Tibial artery (tissue), 4 donors: ENCODE measurements at regions not wholly inside any gene's neighbourhood (a gene's known extent, or its start where the extent isn't known, plus 50 kb on each side); places are given as distances from the start of the nearest gene placed in this dataset.

Experiments used
- DNase-seq, 2 donors: peaks; one replicate each; pipeline ENCODE4 v3.0.0-alpha.2; 2019
- H3K27ac ChIP-seq, 2 donors: fragments of 200-600 bp; sonication (generic) in 1 of 2; 1 replicate in 1 of 2; 2 replicates in 1 of 2; pipeline ENCODE4 v1.5.1; 2018 to 2019; ENCODE audit warnings: mild to moderate bottlenecking in 1 of 2
- H3K27me3 ChIP-seq, 2 donors: fragments of 200-600 bp; sonication (generic) in 1 of 2; one replicate each; pipeline versions ENCODE4 v1.5.1 to v1.6.0; 2016 to 2019
- H3K36me3 ChIP-seq, 3 donors: fragments of 200-600 bp; sonication (generic) in 2 of 3; one replicate each; pipeline ENCODE4 v1.5.1; 2016 to 2019; ENCODE audit warnings: mild to moderate bottlenecking in 2 of 3
- H3K4me1 ChIP-seq, 4 donors: fragments of 200-600 bp; sonication (generic) in 2 of 4; 1 replicate in 3 of 4; 2 replicates in 1 of 4; pipeline ENCODE4 v1.5.1; 2016 to 2019
- H3K4me3 ChIP-seq, 2 donors: fragments of 200-600 bp; sonication (generic) in 1 of 2; 1 replicate in 1 of 2; 2 replicates in 1 of 2; pipeline ENCODE4 v1.5.1; 2018 to 2019; ENCODE audit warnings: mild to moderate bottlenecking in 2 of 2
- H3K9me3 ChIP-seq, 3 donors: fragments of 200-600 bp; sonication (generic) in 1 of 3; one replicate each; pipeline ENCODE4 v1.5.1; 2016 to 2019
- CTCF ChIP-seq, 2 experiments: fragments of 200-600 bp in 1 of 2; fragments of 450-650 bp in 1 of 2; IDR thresholded peaks; one replicate each; pipeline ENCODE4 v1.5.1; 2017 to 2019; ENCODE audit warnings: antibody characterized with exemption in 2 of 2, mild to moderate bottlenecking in 1 of 2, moderate library complexity in 1 of 2
- intact Hi-C: fragments of 100-400 bp; cut with DNase I; formaldehyde crosslinking; loops from one replicate; pipeline ENCODE4 v1.15.0; 2023; ENCODE audit warnings: low total_unique reads

GRCh38 chr18:41457765-41458326 is 497.2 kb upstream of the PIK3C3 start:
- H3K36me3 ChIP-seq, result no peaks in the 10 kb centered on the region
- DNase-seq, result no peak
- peaks cover 0 to 1% (median 0%) of the 10 kb centered on the region in 4 donors for H3K4me1 ChIP-seq
- H3K27ac ChIP-seq, result no peak overlapping the region
- peaks cover 0 to 3% (median 0%) of the 10 kb centered on the region in 3 donors for H3K9me3 ChIP-seq
- no peak for TF ChIP-seq CTCF (IDR thresholded peaks at IDR 0.05)
- no peaks in the 10 kb centered on the region for H3K27me3 ChIP-seq
- intact Hi-C loops, result no loop called here
- no peak overlapping the region for H3K4me3 ChIP-seq

DNA sequence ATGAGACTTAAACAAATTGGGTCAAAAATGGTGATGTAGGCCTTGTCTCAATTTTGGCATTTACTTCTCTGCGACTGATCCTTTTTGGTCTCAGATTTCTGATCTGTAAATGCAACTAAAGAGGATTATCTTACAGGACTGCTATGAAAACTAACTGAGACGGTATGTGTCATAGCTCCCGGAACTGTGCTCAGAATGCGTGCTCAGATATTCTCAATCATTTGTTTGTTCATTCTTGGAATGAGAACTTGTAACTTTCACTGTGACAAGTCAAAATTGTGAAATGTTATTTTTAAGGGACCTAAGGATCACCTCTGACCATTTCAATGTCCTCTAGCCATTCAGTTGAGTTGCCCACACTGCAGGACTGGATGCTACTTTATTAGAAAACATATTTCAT is 498.2 kb upstream of the PIK3C3 start:
- no peaks in the 10 kb centered on the region for H3K27me3 ChIP-seq
- H3K9me3 ChIP-seq, result peaks cover 0 to 3% (median 0%) of the 10 kb centered on the region in 3 donors
- intact Hi-C loops, result no loop called here
- no peak overlapping the region for H3K27ac ChIP-seq
- no peaks in the 10 kb centered on the region for H3K4me1 ChIP-seq
- no peak for DNase-seq
- TF ChIP-seq CTCF (IDR thresholded peaks at IDR 0.05), result no peak
- H3K4me3 ChIP-seq, result no peak overlapping the region
- H3K36me3 ChIP-seq, result no peaks in the 10 kb centered on the region

- TF ChIP-seq CTCF (IDR thresholded peaks at IDR 0.05), result no peak
- Histone ChIP-seq H3K36me3 (no peaks in the 10 kb centered on the region), H3K27ac (no peak overlapping the region), H3K4me1 (no peaks in the 10 kb centered on the region), H3K9me3 (no peaks in the 10 kb centered on the region), H3K27me3 (no peaks in the 10 kb centered on the region), H3K4me3 (no peak overlapping the region)
- intact Hi-C loops, result no loop called here
- DNase-seq, result no peak
Measured at GRCh38 chr18:41449612-41450011, 505.4 kb upstream of the PIK3C3 start.

GRCh38 chr18:41444943-41445342 is 510.1 kb upstream of the PIK3C3 start:
- Histone ChIP-seq H3K27me3 (no peaks in the 10 kb centered on the region), H3K36me3 (no peaks in the 10 kb centered on the region), H3K4me1 (no peaks in the 10 kb centered on the region), H3K9me3 (peaks cover 0 to 2% (median 0%) of the 10 kb centered on the region in 3 donors), H3K27ac (no peak overlapping the region), H3K4me3 (no peak overlapping the region)
- intact Hi-C loops, result no loop called here
- no peak for DNase-seq
- no peak for TF ChIP-seq CTCF (IDR thresholded peaks at IDR 0.05)

- H3K9me3 ChIP-seq, result peaks cover 0 to 9% (median 0%) of the 10 kb centered on the region in 3 donors
- no peak overlapping the region for H3K27ac ChIP-seq
- H3K4me3 ChIP-seq, result no peak overlapping the region
- no peak for TF ChIP-seq CTCF (IDR thresholded peaks at IDR 0.05)
- intact Hi-C loops, result no loop called here
- H3K4me1 ChIP-seq, result no peaks in the 10 kb centered on the region
- H3K27me3 ChIP-seq, result no peaks in the 10 kb centered on the region
- DNase-seq, result no peak
- no peaks in the 10 kb centered on the region for H3K36me3 ChIP-seq
Measured at GRCh38 chr18:41436772-41437171, 518.3 kb upstream of the PIK3C3 start.

- Histone ChIP-seq H3K4me1 (no peaks in the 10 kb centered on the region), H3K27me3 (no peaks in the 10 kb centered on the region), H3K36me3 (no peaks in the 10 kb centered on the region), H3K27ac (no peak overlapping the region), H3K4me3 (no peak overlapping the region), H3K9me3 (no peaks in the 10 kb centered on the region)
- DNase-seq, result no peak
- TF ChIP-seq CTCF (IDR thresholded peaks at IDR 0.05), result no peak
- intact Hi-C loops, result no loop called here
Measured at GRCh38 chr18:41418598-41418997, 536.4 kb upstream of the PIK3C3 start.
